ENCODE measurements at regions not wholly inside any gene's neighbourhood (a gene's known extent, or its start where the extent isn't known, plus 50 kb on each side); places are given as distances from the start of the nearest gene placed in this dataset.

GRCh38 chr5:89059274-89059673, 176.3 kb upstream of the MEF2C start:
- TF ChIP-seq POLR2AphosphoS5 (IDR thresholded peaks at IDR 0.05; ENCODE audit: low read depth, low read length) (no peak), TAF1 (IDR thresholded peaks at IDR 0.05; ENCODE audit: borderline replicate concordance, low read depth, low read length) (no peak), POLR2A (IDR thresholded peaks at IDR 0.05; ENCODE audit: low read depth, low read length) (no peak)

Data from GM12892 (cell line).